Kidney capillary endothelial cell (primary cell): ENCODE measurements at regions not wholly inside any gene's neighbourhood (a gene's known extent, or its start where the extent isn't known, plus 50 kb on each side); places are given as distances from the start of the nearest gene placed in this dataset.

ENCODE experiments used
- DNase-seq: peaks from one replicate; pipeline ENCODE4 v3.0.0-alpha.2; 2018; ENCODE audit warnings: low spot score

- peak; percentile 19 for DNase-seq
Observed at GRCh38 chr13:91280801-91281200, 66.7 kb upstream of the MIR17HG start.

- no peak for DNase-seq
Observed at GRCh38 chr13:91284335-91284734, 63.2 kb upstream of the MIR17HG start.

GRCh38 chr13:91286317-91286716 is 61.2 kb upstream of the MIR17HG start:
- no peak for DNase-seq

- DNase-seq = no peak
Observed at GRCh38 chr13:91291078-91291477, 56.4 kb upstream of the MIR17HG start.

GRCh38 chr13:91292630-91293221 is 54.8 kb upstream of the MIR17HG start:
- DNase-seq = no peak

- DNase-seq = no peak
Observed at GRCh38 chr13:91295712-91296410, 51.6 kb upstream of the MIR17HG start.

- DNase-seq = no peak
Observed at GRCh38 chr13:91297503-91297902, 50.0 kb upstream of the MIR17HG start.
